SU-DHL-6 (cell line): ENCODE measurements at regions not wholly inside any gene's neighbourhood (a gene's known extent, or its start where the extent isn't known, plus 50 kb on each side); places are given as distances from the start of the nearest gene placed in this dataset.

Experiments
- H2AFZ ChIP-seq: fragments of 200-600 bp; sonication (generic); 2 replicates; pipeline ENCODE4 v1.6.1; 2014; ENCODE audit warnings: low read depth, mild to moderate bottlenecking, moderate library complexity, mixed read lengths, antibody characterized with exemption, low read length; ENCODE audit not compliant: severe bottlenecking
- H3F3A ChIP-seq: fragments of 200-600 bp; shearing (Covaris generic); 2 replicates; pipeline ENCODE4 v1.6.0; 2016; ENCODE audit warnings: antibody characterized with exemption, mild to moderate bottlenecking; ENCODE audit not compliant: insufficient read depth
- H3K27ac ChIP-seq: fragments of 200-600 bp; sonication (generic); 2 replicates; pipeline ENCODE4 v1.5.1; 2016; ENCODE audit warnings: low read depth, mild to moderate bottlenecking, low read length, moderate library complexity, mixed read lengths
- H3K27me3 ChIP-seq: fragments of 200-600 bp; sonication (generic), shearing (Covaris generic); 2 replicates; pipeline ENCODE4 v1.6.0; 2014; ENCODE audit warnings: mild to moderate bottlenecking, low read length
- H3K36me3 ChIP-seq: fragments of 200-600 bp; sonication (generic); 2 replicates; pipeline ENCODE4 v1.6.1; 2014; ENCODE audit warnings: mild to moderate bottlenecking, low read length, mixed read lengths
- H3K4me2 ChIP-seq: fragments of 300-600, 200-600 bp; shearing (Covaris generic), sonication (generic); 2 replicates; pipeline ENCODE4 v1.6.0; 2014; ENCODE audit warnings: low read length, low read depth, mild to moderate bottlenecking; ENCODE audit not compliant: poor library complexity, severe bottlenecking
- H3K4me3 ChIP-seq: fragments of 200-600 bp; sonication (generic); 2 replicates; pipeline ENCODE4 v1.5.1; 2014; ENCODE audit warnings: antibody characterized with exemption, low read length, mild to moderate bottlenecking, mixed read lengths; ENCODE audit not compliant: insufficient read depth, poor library complexity, severe bottlenecking
- H3K79me2 ChIP-seq: fragments of 200-600 bp; sonication (generic); 2 replicates; pipeline ENCODE4 v1.6.1; 2014; ENCODE audit warnings: mild to moderate bottlenecking, low read length, moderate library complexity; ENCODE audit not compliant: insufficient read depth
- H3K9ac ChIP-seq: fragments of 200-600 bp; sonication (generic); 2 replicates; pipeline ENCODE4 v1.7.0; 2014; ENCODE audit warnings: mild to moderate bottlenecking, low read length
- H3K9me2 ChIP-seq: fragments of 200-600 bp; sonication (generic); replicated peaks from 2 replicates; pipeline ENCODE4 v1.6.1; 2014; ENCODE audit warnings: low read length; ENCODE audit not compliant: insufficient read depth
- H3K9me3 ChIP-seq: fragments of 200-600 bp; sonication (generic); 2 replicates; pipeline ENCODE4 v1.6.1; 2014; ENCODE audit warnings: low read length, mixed read lengths; ENCODE audit not compliant: insufficient read depth
- H4K20me1 ChIP-seq: fragments of 200-600 bp; sonication (generic); 2 replicates; pipeline ENCODE4 v1.6.1; 2014; ENCODE audit warnings: low read depth, mild to moderate bottlenecking, antibody characterized with exemption, low read length, moderate library complexity, mixed read lengths
- CTCF ChIP-seq: fragments of 200-600 bp; sonication (generic); IDR thresholded peaks from one replicate; pipeline ENCODE4 v1.5.1; 2017; ENCODE audit warnings: antibody characterized with exemption, mild to moderate bottlenecking, low read length, moderate library complexity; ENCODE audit not compliant: insufficient read depth, poor library complexity, severe bottlenecking
- EZH2phosphoT487 ChIP-seq: fragments of 200-600 bp; sonication (generic), shearing (Covaris generic); conservative IDR thresholded peaks from 2 replicates; pipeline ENCODE4 v1.6.1; 2018; ENCODE audit warnings: mild to moderate bottlenecking, antibody characterized with exemption, low read length, moderate library complexity, mixed read lengths

DNA sequence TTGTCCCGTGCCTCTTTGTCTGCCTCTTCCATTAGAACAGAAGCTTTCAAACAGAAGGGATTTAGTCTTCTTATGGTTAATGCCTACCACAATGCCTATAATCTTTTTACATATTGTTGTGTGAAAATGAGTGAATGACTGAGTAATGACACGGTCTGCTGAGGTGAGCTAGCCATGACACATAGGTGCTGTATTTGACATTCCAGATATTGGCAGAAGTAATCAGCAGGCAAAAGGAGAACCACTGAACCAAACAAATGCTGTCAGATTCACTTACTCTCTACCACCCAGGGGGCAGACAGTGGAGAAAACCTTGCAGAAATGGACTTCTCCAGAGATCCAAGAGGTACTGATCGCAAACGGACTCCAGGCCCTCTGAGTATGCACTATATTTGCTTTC, 377.2 kb upstream of the VWC2 start:
- Histone ChIP-seq H3K9me2 (no peaks in the 10 kb centered on the region), H2AFZ (no peak overlapping the region), H3K36me3 (no peaks in the 10 kb centered on the region), H3F3A (no peaks in the 10 kb centered on the region), H3K27me3 (no peaks in the 10 kb centered on the region), H3K9me3 (no peaks in the 10 kb centered on the region), H4K20me1 (no peaks in the 10 kb centered on the region), H3K27ac (no peak overlapping the region), H3K9ac (no peak overlapping the region), H3K79me2 (no peaks in the 10 kb centered on the region), H3K4me3 (no peak overlapping the region), H3K4me2 (no peak overlapping the region)
- TF ChIP-seq EZH2phosphoT487, result no peak
- no peak for TF ChIP-seq CTCF

GRCh38 chr7:49397750-49398149, 375.7 kb upstream of the VWC2 start:
- Histone ChIP-seq H3K4me2 (no peak overlapping the region), H3F3A (no peaks in the 10 kb centered on the region), H3K79me2 (no peaks in the 10 kb centered on the region)

DNA sequence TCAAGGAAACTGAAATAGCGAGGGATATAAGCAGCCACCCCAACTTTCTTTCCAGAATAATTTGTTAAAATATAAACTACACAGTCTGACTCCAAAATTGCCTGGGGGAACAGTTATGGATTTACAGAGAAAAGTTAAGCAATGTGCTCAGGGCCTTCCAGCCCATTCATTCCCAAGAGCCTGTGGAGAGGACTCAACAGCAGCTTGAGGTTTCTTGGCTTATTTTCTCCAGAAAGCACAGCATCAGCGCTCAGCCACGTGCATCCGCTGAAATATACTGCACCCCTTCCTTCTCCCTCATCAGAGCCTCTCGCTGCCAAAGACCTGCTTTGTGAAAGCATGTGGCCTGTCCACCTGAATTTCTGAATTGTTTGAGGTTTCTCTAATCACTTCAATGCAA, 375.2 kb upstream of the VWC2 start:
- H3K27me3 ChIP-seq, result no peaks in the 10 kb centered on the region
- TF ChIP-seq CTCF (no peak), EZH2phosphoT487 (no peak)
- H2AFZ ChIP-seq, result no peak overlapping the region
- H3K4me2 ChIP-seq, result no peak overlapping the region
- no peak overlapping the region for H3K4me3 ChIP-seq
- no peak overlapping the region for H3K27ac ChIP-seq
- H4K20me1 ChIP-seq, result no peaks in the 10 kb centered on the region
- no peaks in the 10 kb centered on the region for H3K79me2 ChIP-seq
- no peaks in the 10 kb centered on the region for H3K9me2 ChIP-seq
- no peak overlapping the region for H3K9ac ChIP-seq
- H3F3A ChIP-seq, result no peaks in the 10 kb centered on the region
- no peaks in the 10 kb centered on the region for H3K36me3 ChIP-seq
- H3K9me3 ChIP-seq, result no peaks in the 10 kb centered on the region

More at GRCh38 chr7:49397750-49398149, 375.7 kb upstream of the VWC2 start:
- Histone ChIP-seq H3K27ac (no peak overlapping the region), H3K4me3 (no peak overlapping the region), H3K36me3 (no peaks in the 10 kb centered on the region), H4K20me1 (no peaks in the 10 kb centered on the region), H3K9me2 (no peaks in the 10 kb centered on the region), H3K9me3 (no peaks in the 10 kb centered on the region), H2AFZ (no peak overlapping the region), H3K9ac (no peak overlapping the region), H3K27me3 (no peaks in the 10 kb centered on the region)
- TF ChIP-seq CTCF (no peak), EZH2phosphoT487 (no peak)
